ENCODE measurements at regions not wholly inside any gene's neighbourhood (a gene's known extent, or its start where the extent isn't known, plus 50 kb on each side); places are given as distances from the start of the nearest gene placed in this dataset.

DNA sequence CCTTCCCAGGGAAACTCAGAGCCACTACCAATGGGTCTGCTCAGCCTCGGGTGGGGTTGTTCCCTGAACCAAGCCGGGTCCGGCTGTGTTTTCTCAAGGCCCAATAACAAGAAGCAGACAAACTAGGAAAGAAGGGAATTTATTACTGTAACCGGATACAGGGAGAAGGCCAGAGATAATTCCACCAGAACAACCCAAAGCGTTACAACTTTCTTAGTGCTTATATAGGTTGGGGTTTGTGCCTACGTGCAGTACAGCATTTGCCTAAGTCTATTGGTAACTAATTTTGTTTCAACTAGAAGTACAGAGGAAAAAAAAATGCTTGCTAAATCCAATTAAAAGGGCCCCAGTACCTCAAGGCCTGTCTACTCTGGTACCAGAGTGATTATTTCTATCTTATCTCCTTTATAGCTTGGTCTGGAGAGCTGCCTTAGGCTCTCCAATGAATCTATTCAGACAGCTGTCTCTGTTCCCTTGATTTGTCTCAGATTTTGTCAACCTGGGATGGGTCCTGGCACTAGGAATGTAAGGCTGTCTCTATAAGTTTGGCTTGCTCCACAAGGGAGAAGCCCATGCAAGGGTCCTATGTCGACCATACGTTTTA, 57.3 kb upstream of the CCDC190 start:
- DNase-seq: no peak

DNA sequence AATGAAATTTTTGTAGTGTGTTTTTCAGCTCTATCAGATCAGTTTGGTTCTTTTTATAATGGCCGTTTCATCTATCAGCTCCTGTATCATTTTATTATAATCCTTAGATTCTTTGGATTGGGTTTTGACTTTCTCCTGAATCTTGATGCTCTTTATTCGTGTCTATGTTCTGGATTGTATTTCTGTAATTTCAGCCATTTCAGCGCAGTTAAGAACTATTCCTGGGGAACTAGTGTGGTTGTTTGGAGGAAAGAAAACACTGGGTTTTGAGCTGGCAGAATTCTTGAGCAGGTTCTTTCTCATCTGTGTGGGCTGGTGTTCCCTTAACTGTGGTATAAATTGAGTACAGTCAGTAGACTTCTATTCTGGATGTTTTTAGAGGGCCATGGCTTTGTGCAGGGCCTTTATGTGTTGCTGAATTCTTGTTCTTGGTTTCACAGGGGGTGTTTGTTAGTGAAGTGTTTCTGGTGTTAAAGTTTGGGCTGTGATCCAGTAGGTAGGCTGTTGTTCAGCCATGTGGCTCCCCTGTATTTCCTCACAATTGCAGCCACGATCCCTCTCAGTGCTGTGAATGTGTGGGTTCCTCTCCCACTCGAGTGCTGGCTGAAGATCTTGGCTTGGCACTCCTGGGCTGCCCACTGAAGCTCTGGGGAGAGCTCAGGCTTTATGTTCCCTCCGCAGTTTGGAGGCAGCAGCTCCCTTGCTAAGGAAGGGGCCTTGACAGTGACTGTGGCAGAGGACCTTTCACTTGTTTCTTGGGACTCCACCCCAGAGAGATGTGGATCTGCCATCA, 56.0 kb upstream of the CCDC190 start:
- peak in 1 of 4 experiments; percentile 13 for DNase-seq

DNA sequence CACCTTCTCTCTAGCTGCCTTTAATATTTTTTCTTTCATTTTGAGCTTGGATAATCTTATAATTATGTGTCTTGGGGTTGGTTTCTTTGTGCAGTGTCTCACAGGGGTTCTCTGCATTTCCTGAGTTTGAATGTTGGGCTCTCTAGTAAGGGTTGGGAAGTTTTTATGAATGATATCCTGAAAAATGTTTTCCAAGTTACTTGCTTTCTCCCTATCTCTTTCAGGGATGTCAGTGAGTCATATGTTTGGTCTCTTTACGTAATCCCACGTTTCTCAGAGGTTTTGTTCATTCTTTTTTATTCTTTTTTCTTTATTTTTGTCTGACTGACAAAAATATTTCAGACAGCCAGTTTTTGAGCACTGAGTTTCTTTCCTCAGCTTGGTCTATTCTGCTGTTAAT, 55.4 kb upstream of the CCDC190 start:
- DNase-seq: no peak

- no peak for DNase-seq
Observed at GRCh38 chr1:162914601-162915000, 53.6 kb upstream of the CCDC190 start.

GRCh38 chr1:162913345-162913744, 52.4 kb upstream of the CCDC190 start:
- no peak for DNase-seq

DNA sequence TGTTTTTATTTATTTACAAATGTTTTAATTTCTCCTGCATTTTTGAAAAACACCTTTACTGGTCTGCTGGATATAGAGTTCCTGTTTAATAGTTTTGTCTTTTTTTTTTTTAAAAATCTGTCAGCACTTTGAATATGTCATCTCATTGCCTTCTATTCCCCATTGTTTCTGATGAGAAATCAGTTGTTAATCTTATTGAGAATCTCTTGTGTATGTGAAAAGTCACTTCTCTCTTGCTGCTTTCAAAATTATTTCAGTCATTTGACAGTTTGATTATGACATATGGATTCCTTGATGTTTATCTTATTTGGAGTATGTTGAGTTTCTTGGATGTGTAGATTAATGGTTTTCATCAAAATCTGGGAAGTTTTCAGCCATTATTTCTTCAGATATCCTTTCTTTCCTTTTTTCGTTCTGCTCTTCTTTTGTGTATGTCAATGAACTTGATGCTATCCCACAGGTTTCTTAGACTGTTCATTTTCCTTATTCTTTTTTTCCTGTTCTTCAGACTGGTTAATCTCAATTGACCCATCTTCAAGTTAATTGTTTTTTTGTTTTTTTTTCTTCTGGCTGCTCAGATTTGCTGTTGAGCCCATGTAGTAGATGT, 51.2 kb upstream of the CCDC190 start:
- DNase-seq: no peak

Data from suppressor macrophage (primary cell).